GM21717 (cell line): ENCODE measurements at regions not wholly inside any gene's neighbourhood (a gene's known extent, or its start where the extent isn't known, plus 50 kb on each side); places are given as distances from the start of the nearest gene placed in this dataset.

Experiments used
- ATAC-seq: cut with Tn5 transposase; IDR thresholded peaks from one replicate; pipeline ENCODE4 v1.9.1; 2021; ENCODE audit warnings: mild to moderate bottlenecking, moderate library complexity; ENCODE audit not compliant: unreplicated experiment

DNA sequence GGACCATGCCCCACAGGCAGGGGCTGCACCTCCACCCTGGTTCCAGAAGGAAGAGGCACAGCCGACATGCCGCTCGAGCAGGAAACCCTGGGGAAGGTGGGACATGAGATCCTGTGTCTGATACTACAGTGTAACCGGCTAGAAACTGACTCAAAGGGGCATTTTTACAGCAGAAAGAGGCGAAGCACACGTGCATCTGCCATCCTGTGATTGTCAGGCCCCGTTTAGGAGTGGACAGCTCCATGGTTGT, 62.7 kb downstream of the SIK1 start:
- no peak for ATAC-seq

DNA sequence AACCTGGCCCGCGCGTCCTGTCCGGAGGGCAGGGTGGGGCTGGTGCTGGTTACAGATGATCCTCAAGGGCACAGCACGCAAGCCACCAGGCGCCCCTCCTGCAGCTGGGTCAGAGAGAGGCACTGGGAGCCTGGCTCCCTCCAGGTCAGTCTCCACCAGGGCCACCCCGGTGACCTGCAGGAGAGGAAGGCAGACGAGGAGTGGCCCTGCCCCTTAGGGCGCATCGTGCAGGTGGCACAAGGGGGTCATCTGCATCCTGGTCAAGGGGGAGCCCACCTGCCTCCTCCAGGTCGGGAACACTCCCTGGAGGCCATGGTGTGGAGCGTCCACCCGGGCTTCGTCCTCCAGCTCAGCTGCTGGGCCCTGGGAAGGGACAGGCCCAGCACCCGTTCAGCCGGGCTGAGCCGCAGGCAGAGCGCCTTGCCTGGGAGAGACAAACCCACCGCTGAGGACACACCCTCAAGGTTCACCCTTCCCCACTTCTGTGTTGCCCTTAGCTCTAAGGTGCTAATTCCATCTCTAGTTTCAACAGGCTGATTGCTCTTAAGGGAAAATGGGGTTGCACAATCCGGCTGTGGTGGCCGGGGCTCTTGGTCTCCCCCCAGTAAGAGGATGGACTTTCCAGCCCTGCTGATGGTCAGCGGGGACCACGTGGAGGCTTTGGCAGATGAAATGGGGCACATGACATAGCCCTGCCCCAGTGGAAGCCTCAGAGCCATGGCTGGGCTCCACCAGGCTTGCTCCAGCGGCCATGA, 63.2 kb downstream of the SIK1 start:
- no peak for ATAC-seq

DNA sequence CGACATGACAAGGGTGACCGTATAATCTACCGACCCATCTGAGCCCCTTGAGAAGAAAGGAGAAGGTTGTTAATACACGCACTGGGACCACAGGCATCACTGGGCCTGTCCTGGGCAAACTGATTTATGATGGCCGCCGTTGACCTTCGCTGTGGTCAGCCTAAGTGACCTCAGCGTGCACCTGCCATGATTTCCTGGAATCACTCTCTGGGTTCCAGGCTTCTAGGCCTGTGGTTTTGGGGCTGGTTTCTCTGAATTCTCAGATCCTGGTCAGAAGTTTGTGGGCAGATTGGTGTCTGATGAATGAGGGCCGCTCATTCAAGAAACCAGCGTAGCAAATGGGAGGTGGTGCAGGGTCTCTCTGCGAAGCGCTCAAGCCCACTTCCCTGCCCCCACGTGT, 64.0 kb downstream of the SIK1 start:
- no peak for ATAC-seq

DNA sequence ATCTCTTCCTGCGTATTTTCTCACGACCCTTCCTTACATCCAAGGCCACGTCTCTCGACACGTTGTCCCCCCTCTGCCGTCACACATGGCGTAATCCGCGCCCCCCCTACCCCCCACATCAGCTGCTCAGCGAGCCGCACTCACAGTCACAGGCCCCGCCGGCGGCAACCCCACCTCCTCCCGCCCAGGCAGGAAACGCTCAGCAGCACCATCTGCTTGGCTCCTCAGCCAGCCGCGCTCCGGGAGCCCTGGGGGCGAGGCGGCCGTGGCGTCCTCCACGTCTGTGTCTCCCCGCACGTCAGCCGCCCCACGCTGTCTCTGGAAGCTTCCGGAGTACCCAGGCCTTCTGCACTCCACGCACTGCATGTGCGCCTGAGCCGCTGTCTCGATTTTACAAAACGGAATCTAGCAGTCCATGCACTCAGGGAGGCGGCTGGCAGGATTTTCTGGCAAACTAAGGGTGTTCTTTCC, 64.6 kb downstream of the SIK1 start:
- ATAC-seq: peak; percentile 21

DNA sequence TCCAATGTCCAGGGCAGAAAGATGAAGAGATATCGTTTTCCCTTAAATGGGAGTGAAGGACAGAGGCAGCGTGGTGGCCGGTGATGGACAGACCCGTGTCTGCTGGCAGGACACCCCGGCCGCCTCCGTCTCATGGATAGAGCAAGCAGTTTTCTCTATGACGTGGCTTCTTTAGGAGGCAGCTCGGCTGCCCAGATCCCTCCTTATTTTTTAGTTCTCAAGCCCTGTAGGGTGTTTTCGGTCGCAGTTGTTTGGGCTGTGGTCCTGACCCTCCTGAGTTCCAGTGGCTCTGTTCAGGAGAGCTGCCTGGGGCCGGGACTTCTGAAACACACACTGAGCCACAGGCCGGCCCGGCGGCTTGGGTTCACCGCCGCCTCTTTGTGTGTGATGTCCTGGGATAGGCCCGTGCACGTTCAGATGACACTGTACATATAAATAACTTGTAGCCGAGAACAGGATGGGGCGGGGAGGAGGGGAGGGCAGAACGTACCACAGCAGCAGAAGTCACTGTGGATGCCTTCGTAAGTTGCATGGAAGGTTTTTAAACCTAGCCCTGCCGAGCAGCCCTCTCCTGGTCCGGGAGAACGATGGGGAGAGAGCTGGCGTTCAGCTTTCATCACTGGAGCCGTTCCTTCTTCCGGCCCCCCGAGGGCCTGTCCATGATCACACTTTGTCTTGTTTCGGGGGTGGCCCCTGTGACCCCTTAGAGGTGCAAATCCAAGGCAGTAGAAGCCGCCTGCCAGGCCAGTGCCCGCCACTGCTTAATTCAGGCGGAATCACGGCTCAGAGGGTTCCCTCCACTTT, 65.2 kb downstream of the SIK1 start:
- ATAC-seq: peak; percentile 47

DNA sequence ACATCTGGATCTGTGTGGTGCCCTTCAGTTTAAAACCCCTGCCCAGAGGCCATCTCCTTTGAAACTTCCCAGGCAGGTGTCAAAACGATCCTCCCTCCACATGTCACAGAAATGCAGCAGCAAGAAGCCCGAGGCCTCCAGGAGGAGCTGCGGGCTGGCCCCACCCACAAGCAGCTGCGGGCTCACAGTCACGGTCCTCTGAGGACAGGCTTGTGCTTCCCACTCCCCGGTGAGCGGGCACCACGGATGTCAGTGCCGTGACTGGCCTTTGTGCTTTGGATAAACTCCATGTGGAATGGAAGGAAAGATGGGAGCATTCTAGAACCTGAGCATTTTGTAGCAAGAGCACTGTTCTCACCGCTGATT, 65.8 kb downstream of the SIK1 start:
- no peak for ATAC-seq

DNA sequence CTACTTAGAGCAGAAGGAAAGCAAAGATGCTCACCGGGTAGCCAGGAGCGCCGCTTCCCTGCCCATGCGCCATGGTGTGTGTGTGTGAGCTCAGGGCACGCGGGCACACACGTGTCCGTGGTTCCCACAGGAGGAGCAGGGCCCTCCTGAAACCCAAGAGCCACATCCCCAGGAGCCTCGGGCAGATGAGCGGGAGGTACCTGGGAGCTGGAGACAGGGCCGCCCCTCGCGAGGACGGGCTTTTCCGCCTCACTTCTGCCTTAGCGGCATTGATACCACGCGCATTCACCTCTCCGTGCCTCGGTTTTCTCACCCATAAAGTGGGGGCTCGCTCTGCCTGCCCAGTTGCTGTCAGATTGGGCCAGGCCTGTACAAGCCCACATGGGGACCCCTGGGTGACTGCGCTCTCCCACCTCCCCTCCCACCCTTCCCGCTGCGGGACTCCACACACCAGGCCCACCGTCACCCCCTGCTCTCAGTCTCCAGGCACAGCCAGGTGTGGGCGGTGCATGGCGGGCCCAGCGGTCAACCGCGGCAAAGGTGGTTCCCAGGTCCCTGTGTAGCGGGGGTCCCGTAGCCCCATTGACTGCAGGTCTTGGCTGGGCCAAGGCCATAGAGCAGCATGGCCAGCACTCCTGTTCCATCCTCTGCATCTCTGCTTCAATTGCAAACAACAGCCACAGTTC, 66.3 kb downstream of the SIK1 start:
- ATAC-seq: no peak

DNA sequence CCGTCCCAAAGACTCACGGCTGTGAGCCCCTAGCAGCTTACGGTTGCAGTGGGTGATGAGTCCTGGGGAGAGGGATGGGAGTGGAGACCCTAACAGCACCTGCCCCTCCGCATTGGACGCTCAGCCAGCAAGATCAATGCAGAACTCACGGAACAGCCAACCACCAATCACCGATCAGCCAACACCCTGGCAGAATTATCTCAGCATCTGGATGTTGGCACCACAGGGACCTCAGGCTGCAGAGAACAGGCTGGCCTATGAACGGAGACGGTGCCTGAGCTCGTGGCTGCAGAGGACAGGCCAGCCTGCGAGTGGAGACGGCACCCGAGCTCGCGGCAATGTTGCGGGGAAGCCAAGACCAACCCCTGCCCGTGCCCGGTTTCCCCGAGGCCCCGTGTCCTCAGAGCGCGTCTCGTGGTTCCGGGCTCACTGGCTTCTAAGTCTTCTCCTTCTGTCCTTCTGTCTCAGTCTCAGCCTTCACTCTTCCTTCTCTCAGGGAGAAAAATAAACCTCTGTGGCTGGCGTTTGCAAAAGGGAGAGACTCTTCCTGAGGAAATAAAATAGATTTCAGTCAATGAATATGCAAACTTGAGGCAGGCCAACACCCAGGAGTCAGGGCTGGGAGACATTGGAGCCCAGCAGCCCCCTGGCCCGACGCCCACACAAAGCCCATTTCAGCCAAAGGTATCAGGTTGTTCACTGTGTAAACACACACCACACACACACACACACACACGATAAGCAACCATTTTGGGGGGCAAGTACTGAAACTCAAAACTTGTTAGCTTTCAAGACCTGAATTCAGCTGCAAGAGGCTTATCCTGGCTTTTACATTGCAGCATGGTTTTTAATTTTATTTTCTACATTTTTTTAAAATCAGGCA, 67.8 kb downstream of the SIK1 start:
- ATAC-seq: no peak

DNA sequence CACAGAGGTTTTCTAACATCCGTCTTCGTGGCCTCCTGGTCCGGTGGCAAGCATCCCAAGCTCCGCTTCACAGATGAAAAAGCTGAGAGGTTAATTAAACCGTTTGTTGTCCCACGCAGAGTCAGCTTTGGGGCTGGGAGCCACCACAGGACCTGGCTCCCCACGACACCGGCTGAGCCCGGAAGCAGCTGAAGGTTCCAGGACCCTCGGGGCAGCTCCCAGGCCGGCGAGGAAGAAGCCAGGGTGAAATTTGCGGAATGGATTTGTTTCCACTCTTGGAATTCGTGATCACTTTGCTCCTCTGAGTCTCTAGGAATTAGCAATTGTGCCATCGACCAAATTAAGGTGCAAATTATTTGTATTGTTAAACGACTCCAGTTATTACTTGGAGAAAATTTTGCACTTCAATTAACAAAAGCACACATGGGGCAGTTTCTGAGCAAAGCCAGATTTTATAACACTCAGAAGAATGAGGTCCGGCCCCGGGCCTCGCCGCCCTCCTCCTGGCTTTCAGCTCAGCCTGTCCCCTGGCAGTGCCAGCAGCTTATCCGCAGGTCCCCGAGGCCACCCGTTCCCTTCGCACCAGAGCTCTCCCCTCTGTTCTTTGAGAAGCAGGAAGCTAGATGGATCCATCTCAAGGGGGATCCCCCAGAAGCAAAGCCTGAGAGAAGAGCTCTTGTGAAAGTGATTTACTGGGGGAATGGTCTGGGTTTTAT, 69.1 kb downstream of the SIK1 start:
- ATAC-seq: no peak

DNA sequence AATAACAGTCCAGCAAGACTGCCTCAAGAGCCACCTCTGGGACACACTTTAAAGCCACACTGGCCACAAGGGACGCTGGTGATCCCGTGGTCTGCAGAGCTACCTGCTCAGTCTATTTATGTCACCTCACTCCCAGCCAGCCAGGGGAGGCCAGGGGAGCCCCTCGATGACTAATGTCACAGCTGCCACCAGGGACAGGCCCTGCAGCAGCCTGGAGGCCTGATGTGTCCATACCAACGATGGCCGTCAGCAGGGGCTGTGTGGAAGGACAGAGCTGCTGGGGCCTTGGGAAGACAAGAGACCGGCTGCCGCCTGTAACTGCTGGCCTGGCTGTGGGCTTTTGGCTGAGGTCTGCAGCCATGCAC, 71.0 kb downstream of the SIK1 start:
- ATAC-seq: no peak

DNA sequence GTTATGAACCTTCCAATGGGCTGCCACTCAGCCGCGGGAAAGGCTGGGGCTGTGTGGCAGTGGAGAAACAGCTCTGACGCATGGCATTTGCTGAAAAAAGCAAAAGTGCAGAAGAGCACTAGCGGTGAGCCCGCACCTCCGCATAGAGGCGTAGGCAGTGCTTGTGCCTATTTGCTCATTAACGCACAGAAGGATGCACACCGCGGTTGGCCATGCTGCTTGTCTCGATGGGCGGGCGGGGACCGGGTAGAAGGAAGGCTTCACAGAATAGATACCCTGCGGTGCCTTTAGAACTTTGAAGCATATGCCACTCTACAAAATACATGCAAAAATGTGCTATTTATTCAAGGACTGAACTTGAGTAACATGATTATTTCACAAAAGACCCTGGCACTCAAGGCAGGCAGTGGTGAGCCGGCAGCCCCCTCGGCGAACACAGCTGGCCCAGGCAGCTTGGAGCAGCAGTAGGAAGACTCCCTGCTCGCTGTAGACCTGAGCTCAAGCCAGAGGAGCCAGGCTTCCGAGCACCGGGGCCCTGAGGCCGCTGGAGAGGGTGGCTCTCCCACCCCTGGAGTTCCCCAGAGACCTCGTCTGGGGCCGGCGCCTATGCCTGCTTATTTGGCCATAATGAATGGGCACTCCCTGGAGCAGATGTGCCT, 71.5 kb downstream of the SIK1 start:
- ATAC-seq: no peak

DNA sequence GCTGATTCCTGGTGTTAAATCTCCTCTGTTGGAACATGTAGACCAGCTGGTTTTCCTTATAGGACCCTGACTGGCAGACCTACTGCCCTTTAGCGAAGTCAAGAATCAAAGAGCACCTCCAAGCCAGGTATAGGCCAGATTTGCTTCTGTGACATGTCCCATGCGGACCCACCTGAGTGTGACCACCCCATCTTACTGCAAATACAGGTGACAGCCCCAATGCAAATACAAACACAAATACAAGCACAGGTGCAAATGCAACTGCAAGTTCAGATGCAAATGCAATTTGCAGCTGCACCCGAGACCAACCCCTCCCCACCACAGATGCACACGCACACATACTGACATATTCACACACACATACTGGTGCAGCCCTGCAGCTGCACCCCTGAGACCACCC, 72.3 kb downstream of the SIK1 start:
- ATAC-seq: no peak

DNA sequence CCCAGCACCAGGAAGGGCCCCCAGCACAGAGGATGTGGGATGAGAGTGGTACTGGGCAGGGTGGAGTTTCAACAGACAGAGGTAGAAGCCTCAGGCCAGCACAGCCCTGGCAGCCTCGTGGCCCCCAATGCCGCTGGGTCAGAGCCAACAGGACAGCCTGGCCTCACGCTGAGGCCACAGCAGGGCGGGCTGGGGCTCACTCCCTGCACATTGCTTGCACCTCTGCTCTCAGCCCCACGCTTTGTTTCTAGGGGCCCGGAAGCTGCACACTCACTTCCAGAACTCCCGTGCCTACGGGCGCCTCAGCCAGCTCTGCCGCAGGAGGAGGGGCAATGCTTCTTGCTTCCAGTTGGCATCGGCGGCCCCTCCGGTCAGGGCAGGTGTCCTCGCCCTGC, 72.9 kb downstream of the SIK1 start:
- ATAC-seq: no peak

DNA sequence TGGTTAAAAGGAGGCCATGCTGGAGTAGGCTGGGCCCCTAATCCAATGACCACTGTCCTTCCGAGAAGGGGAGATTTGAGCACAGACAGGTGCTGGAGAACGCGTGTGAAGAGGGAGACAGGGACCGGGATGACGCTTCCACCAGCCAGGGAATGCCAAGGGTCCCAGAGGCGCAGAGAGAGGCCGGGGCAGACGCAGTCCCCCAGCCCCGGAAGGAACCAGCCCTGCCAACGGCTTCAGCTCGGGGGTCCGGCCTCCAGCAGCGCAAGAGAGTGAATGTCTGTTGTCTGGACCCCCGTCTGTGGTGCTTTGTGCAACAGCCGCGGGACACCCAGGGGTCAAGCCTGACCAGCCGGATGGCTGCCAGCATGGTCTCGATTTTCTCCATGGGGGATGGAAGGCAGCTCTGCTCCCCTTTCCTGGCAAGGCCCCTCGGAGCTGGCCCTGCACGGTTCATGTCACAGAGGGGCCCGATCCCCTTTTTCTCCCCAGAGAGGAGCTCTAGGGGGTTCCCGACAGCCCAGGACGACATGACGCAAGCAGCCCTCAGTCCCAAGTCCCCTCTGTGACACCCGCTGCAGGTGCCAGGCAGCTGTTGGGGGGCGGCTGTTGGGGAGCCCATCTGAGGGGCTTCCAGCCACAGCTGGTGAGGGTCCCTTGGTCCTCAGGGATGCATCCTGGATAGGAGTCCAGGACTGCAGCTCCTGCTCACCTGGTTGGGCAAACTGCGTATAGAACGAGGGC, 73.5 kb downstream of the SIK1 start:
- ATAC-seq: no peak

DNA sequence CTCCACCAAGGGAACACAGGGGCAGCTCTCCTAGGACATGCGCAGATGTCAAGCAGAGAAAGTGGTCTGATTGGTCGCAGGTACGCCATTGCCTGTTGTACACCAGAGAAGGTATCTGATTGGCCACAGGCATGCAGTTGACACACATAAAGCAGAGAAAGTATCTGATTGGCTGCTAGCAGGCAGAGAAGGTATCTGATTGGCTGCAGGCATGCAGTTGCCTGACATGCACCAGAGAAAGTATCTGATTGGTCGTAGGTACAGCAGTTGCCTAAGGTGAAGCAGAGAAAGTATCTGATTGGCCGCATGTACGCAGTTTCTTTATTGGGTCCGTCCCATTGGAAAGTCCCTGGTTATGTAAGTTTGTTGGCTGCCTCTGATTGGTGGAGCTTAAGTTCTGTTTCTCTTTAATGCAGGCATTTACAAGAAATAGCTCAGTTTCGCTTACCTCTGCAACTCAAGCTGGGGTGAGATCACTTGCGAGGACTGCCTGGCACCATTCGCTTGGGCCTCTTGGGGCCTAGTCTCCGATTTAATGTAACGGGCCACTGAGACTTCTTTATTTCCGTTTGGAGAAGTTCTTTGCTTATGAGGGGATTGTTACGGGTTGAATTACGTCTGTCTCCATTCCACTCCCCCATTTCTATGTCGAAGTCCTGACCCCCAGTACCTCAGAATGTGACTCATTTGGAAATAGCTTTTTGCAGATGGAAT, 74.2 kb downstream of the SIK1 start:
- ATAC-seq: peak; percentile 63

DNA sequence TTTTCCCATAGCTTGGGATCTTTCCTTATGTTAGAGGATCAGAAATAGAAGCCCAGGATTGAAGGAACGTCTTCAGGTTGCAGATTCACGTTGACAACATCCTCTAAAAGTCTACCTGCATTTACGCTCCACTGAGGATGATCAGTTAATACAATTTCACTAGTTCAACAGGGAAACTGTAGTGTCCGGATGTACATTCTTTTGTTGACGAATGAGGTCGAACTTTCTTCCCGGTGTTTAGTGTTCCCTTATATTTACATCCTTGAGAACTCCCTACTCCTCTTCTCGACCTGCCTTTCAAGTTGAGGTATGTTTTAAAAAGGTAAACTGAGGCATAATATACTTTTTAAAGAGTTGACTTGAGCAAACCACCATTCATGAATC, 74.8 kb downstream of the SIK1 start:
- no peak for ATAC-seq

DNA sequence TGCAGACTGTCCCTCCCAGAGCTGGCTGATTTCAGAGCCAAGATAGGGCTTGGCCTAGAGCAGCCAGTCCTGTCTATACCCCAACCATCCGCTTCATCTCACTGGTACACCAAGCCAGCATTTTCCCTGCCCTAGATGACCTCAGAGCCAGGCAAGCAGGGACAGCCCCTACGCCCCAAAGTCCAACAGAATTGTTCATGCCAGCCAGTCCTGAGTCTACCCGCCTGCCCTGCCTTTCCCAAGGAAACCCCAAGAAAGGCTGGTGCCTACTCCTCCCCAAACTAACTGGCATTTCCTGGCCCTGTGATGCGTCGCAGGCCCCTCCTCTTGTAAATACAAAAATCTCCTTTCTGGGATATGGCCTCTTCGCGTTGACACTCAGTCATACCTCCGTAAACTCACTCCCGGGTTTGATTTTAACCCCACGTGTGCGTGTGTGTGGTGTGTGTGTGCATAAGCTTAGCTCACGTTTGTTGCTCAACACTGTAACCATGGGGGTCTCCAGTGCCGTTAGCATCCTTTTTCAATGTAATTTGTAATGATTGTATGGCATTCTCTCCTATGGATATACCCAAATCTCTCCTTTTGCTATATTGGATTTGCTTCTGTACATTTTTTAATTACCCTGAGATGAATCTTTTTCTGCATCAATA, 75.3 kb downstream of the SIK1 start:
- ATAC-seq: no peak

DNA sequence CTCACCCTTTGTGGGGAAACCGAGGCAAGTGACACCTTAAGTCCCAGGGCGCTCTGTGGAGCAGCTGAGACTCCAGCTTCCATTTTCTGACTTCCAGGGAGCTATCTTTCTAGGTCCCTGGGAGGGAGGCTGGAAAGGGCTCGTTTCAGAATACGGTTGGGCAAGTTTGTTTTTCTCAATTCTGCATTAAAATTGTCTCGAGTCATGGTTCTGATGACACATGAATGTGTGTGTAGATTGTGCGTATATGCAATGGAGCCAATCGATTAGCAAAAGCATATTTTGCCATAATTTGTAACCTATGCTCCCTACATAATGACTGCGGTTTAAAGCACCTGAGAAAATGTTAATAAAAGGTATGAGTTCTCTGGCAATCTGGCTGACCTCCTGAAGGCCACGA, 77.3 kb downstream of the SIK1 start:
- no peak for ATAC-seq
